ENCODE measurements at regions not wholly inside any gene's neighbourhood (a gene's known extent, or its start where the extent isn't known, plus 50 kb on each side); places are given as distances from the start of the nearest gene placed in this dataset.

DNA sequence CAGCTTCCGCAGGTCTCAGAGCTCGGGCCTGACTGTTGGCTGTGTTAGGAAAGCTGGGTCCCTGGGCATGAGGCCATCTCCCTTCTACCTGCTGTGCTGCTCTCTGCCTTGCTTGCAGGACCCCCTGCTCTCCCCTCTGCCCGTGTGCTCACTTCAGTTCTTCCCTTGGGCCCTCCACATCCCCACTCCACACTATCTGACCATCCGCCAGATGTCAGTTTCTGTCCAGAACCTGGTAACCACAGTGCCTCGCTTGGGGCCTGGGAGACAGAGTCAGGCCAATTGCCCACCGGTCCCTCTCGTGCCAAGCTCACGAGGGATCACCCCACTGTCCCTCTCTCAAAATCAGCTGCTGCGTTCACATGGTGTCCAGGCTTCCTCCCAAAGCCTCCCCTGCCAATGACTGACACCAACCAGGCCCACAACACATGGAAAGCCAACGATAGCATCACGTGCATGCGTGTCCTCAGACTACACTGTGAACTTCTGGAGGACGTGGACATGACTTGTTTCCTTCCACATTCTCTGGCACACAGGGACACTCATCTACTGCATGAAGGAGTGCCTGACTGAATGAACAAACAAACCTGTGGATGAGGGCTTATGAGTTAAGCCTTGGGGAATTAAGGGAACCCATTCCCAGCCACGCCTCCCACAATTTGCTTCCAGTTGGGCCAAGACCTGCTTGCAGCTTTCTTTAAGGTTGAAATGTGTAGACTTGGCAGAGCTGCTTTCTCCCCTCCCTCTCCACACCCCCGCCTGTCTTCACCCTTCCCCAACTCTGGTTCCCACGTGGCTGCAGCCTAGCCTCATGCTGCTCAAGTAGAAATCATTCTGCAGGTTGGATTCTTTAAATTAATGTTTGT is 72.5 kb upstream of the ZNF423 start:
- Histone ChIP-seq H3K9me2 (ENCODE audit: insufficient read depth) (no peaks in the 10 kb centered on the region), H3K79me2 (ENCODE audit: insufficient read depth) (no peaks in the 10 kb centered on the region), H3F3A (ENCODE audit: insufficient read depth) (no peaks in the 10 kb centered on the region), H4K20me1 (ENCODE audit: insufficient read depth) (no peaks in the 10 kb centered on the region), H3K27ac (no peak overlapping the region), H3K9ac (no peak overlapping the region), H3K9me3 (ENCODE audit: low read depth) (no peaks in the 10 kb centered on the region), H3K4me1 (ENCODE audit: insufficient read depth) (no peaks in the 10 kb centered on the region), H3K36me3 (ENCODE audit: low read depth) (no peaks in the 10 kb centered on the region), H3K27me3 (replicated peaks; ENCODE audit: insufficient read depth) (peaks cover 6% of the 10 kb centered on the region; the same call in 1 of the 2 replicates), H3K4me2 (ENCODE audit: unreplicated experiment) (no peak overlapping the region), H2AFZ (no peak overlapping the region), H3K4me3 (no peak overlapping the region)
- 27 to 28% methylated on average over 16 of the region's 16 CpGs for WGBS, 2 experiments (ENCODE audit: low coverage in 1 of 2, low lambda C conversion rate in 2 of 2, missing lambda C conversion rate in 2 of 2)
- in situ Hi-C loops (cut with MboI) = no loop called here
- no peak for DNase-seq
- TF ChIP-seq EZH2phosphoT487 (IDR thresholded peaks at IDR 0.05; ENCODE audit: insufficient read depth, low read depth) (no peak), EZH2 (IDR thresholded peaks at IDR 0.05; ENCODE audit: insufficient read depth, poor library complexity, severe bottlenecking) (no peak)

DNA sequence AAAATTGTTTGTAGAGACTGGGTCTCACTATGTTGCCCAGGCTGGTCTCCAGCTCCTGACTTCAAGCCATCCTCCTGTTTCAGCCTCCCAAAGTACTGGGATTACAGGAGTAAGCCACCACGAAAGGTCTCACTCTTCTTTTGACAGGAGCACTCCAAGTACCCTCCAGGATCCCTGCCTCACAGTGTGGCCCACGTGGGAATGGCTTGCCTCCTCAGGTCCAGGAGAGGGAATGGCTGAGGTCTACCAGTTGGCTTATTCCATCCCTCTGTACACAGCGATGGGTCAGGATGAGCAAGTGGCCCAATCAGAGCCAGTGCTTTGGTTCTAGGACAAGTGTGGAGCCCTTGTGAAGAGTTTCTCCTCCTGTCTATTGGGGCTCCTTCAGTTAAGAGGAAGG is 73.7 kb upstream of the ZNF423 start:
- Histone ChIP-seq H3K4me3 (no peak overlapping the region), H4K20me1 (ENCODE audit: insufficient read depth) (no peaks in the 10 kb centered on the region), H3K27ac (no peak overlapping the region), H3K9me2 (ENCODE audit: insufficient read depth) (no peaks in the 10 kb centered on the region), H2AFZ (no peak overlapping the region), H3K27me3 (replicated peaks; ENCODE audit: insufficient read depth) (peaks cover 6% of the 10 kb centered on the region; the same call in 1 of the 2 replicates), H3K9ac (no peak overlapping the region), H3K4me2 (ENCODE audit: unreplicated experiment) (no peak overlapping the region), H3K79me2 (ENCODE audit: insufficient read depth) (no peaks in the 10 kb centered on the region), H3F3A (ENCODE audit: insufficient read depth) (no peaks in the 10 kb centered on the region), H3K4me1 (ENCODE audit: insufficient read depth) (no peaks in the 10 kb centered on the region), H3K36me3 (ENCODE audit: low read depth) (no peaks in the 10 kb centered on the region), H3K9me3 (ENCODE audit: low read depth) (no peaks in the 10 kb centered on the region)
- TF ChIP-seq EZH2 (IDR thresholded peaks at IDR 0.05; ENCODE audit: insufficient read depth, poor library complexity, severe bottlenecking) (no peak), EZH2phosphoT487 (IDR thresholded peaks at IDR 0.05; ENCODE audit: insufficient read depth, low read depth) (no peak)
- 32 to 34% methylated on average over 3 of the region's 3 CpGs for WGBS, 2 experiments (ENCODE audit: low coverage in 1 of 2, low lambda C conversion rate in 2 of 2, missing lambda C conversion rate in 2 of 2)
- no peak for DNase-seq
- in situ Hi-C loops (cut with MboI) = no loop called here

- Histone ChIP-seq H3K9ac (no peak overlapping the region), H3K4me1 (ENCODE audit: insufficient read depth) (no peaks in the 10 kb centered on the region), H3K36me3 (ENCODE audit: low read depth) (no peaks in the 10 kb centered on the region), H3F3A (ENCODE audit: insufficient read depth) (no peaks in the 10 kb centered on the region), H3K4me3 (no peak overlapping the region), H3K79me2 (ENCODE audit: insufficient read depth) (no peaks in the 10 kb centered on the region), H4K20me1 (ENCODE audit: insufficient read depth) (no peaks in the 10 kb centered on the region), H3K9me3 (ENCODE audit: low read depth) (no peaks in the 10 kb centered on the region), H3K4me2 (ENCODE audit: unreplicated experiment) (no peak overlapping the region), H3K9me2 (ENCODE audit: insufficient read depth) (no peaks in the 10 kb centered on the region), H3K27me3 (replicated peaks; ENCODE audit: insufficient read depth) (no peaks in the 10 kb centered on the region), H2AFZ (no peak overlapping the region), H3K27ac (no peak overlapping the region)
- in situ Hi-C loops (cut with MboI) = no loop called here
- DNase-seq = no peak
- WGBS, 2 experiments (ENCODE audit: low coverage in 1 of 2, low lambda C conversion rate in 2 of 2, missing lambda C conversion rate in 2 of 2) = 42 to 43% methylated on average over 7 of the region's 7 CpGs
- TF ChIP-seq EZH2phosphoT487 (IDR thresholded peaks at IDR 0.05; ENCODE audit: insufficient read depth, low read depth) = no peak
- no peak for TF ChIP-seq EZH2 (IDR thresholded peaks at IDR 0.05; ENCODE audit: insufficient read depth, poor library complexity, severe bottlenecking)
Observed at GRCh38 chr16:49930841-49931240, 74.9 kb upstream of the ZNF423 start.

GRCh38 chr16:49931266-49931665 is 75.4 kb upstream of the ZNF423 start:
- H3K27ac ChIP-seq = no peak overlapping the region
- H3K9me3 ChIP-seq (ENCODE audit: low read depth) = no peaks in the 10 kb centered on the region
- no peaks in the 10 kb centered on the region for H3K79me2 ChIP-seq (ENCODE audit: insufficient read depth)
- no peaks in the 10 kb centered on the region for H3K27me3 ChIP-seq (replicated peaks; ENCODE audit: insufficient read depth)
- 36 to 42% methylated on average over 5 of the region's 5 CpGs for WGBS, 2 experiments (ENCODE audit: low coverage in 1 of 2, low lambda C conversion rate in 2 of 2, missing lambda C conversion rate in 2 of 2)
- TF ChIP-seq EZH2phosphoT487 (IDR thresholded peaks at IDR 0.05; ENCODE audit: insufficient read depth, low read depth) = no peak
- TF ChIP-seq EZH2 (IDR thresholded peaks at IDR 0.05; ENCODE audit: insufficient read depth, poor library complexity, severe bottlenecking) = no peak
- DNase-seq = no peak
- H3K4me2 ChIP-seq (ENCODE audit: unreplicated experiment) = no peak overlapping the region
- in situ Hi-C loops (cut with MboI) = no loop called here
- H3F3A ChIP-seq (ENCODE audit: insufficient read depth) = no peaks in the 10 kb centered on the region
- no peak overlapping the region for H3K9ac ChIP-seq
- no peak overlapping the region for H2AFZ ChIP-seq
- no peaks in the 10 kb centered on the region for H3K9me2 ChIP-seq (ENCODE audit: insufficient read depth)
- no peak overlapping the region for H3K4me3 ChIP-seq
- H3K4me1 ChIP-seq (ENCODE audit: insufficient read depth) = no peaks in the 10 kb centered on the region
- H4K20me1 ChIP-seq (ENCODE audit: insufficient read depth) = no peaks in the 10 kb centered on the region
- H3K36me3 ChIP-seq (ENCODE audit: low read depth) = no peaks in the 10 kb centered on the region
